ENCODE measurements at regions not wholly inside any gene's neighbourhood (a gene's known extent, or its start where the extent isn't known, plus 50 kb on each side); places are given as distances from the start of the nearest gene placed in this dataset.

GRCh38 chr4:8780596-8781368 is 90.9 kb downstream of the HMX1 start:
- POLR2A ChIA-PET, result no interaction called here

GRCh38 chr4:8780086-8780485 is 91.6 kb downstream of the HMX1 start:
- TF ChIP-seq CTCF (IDR thresholded peaks at IDR 0.05; ENCODE audit: control extremely low read depth, extremely low read depth, low read depth, missing control alignments), result no peak
- DNase-seq (ENCODE audit: extremely low spot score), result no peak
- CTCF ChIA-PET, result no interaction called here
- POLR2A ChIA-PET, result no interaction called here

More at GRCh38 chr4:8780596-8781368, 90.9 kb downstream of the HMX1 start:
- DNase-seq (ENCODE audit: extremely low spot score), result no peak
- CTCF ChIA-PET, result interaction anchor here (1.0 kb wide), 1 partner anchor 19 kb away, joined by 3 read pairs; no protein-coding TSS in a partner anchor
- no peak for TF ChIP-seq CTCF (IDR thresholded peaks at IDR 0.05; ENCODE audit: control extremely low read depth, extremely low read depth, low read depth, missing control alignments)

GRCh38 chr4:8779490-8779932 is 92.1 kb downstream of the HMX1 start:
- CTCF ChIA-PET, result interaction anchor here (1.0 kb wide), 1 partner anchor 8 kb away, joined by 3 read pairs; no protein-coding TSS in a partner anchor
- no peak for DNase-seq (ENCODE audit: extremely low spot score)
- no peak for TF ChIP-seq CTCF (IDR thresholded peaks at IDR 0.05; ENCODE audit: control extremely low read depth, extremely low read depth, low read depth, missing control alignments)
- POLR2A ChIA-PET, result no interaction called here

GRCh38 chr4:8778760-8779159 is 92.9 kb downstream of the HMX1 start:
- no peak for DNase-seq (ENCODE audit: extremely low spot score)
- POLR2A ChIA-PET, result no interaction called here
- no peak for TF ChIP-seq CTCF (IDR thresholded peaks at IDR 0.05; ENCODE audit: control extremely low read depth, extremely low read depth, low read depth, missing control alignments)
- CTCF ChIA-PET, result interaction anchor here (1.0 kb wide), 1 partner anchor 9 kb away, joined by 3 read pairs; no protein-coding TSS in a partner anchor

GRCh38 chr4:8778291-8778690 is 93.3 kb downstream of the HMX1 start:
- DNase-seq (ENCODE audit: extremely low spot score), result no peak
- POLR2A ChIA-PET, result no interaction called here
- CTCF ChIA-PET, result interaction anchor here (1.0 kb wide), 1 partner anchor 9 kb away, joined by 3 read pairs; no protein-coding TSS in a partner anchor
- no peak for TF ChIP-seq CTCF (IDR thresholded peaks at IDR 0.05; ENCODE audit: control extremely low read depth, extremely low read depth, low read depth, missing control alignments)

GRCh38 chr4:8777320-8778196 is 94.1 kb downstream of the HMX1 start:
- CTCF ChIA-PET, result no interaction called here
- POLR2A ChIA-PET, result no interaction called here
- no peak for TF ChIP-seq CTCF (IDR thresholded peaks at IDR 0.05; ENCODE audit: control extremely low read depth, extremely low read depth, low read depth, missing control alignments)
- no peak for DNase-seq (ENCODE audit: extremely low spot score)

Measured in GM10248 (cell line).